SU-DHL-6 (cell line): ENCODE measurements at regions not wholly inside any gene's neighbourhood (a gene's known extent, or its start where the extent isn't known, plus 50 kb on each side); places are given as distances from the start of the nearest gene placed in this dataset.

Experiments used
- H2AFZ ChIP-seq: fragments of 200-600 bp; sonication (generic); 2 replicates; pipeline ENCODE4 v1.6.1; 2014; ENCODE audit warnings: low read depth, mild to moderate bottlenecking, moderate library complexity, mixed read lengths, antibody characterized with exemption, low read length; ENCODE audit not compliant: severe bottlenecking
- H3F3A ChIP-seq: fragments of 200-600 bp; shearing (Covaris generic); 2 replicates; pipeline ENCODE4 v1.6.0; 2016; ENCODE audit warnings: antibody characterized with exemption, mild to moderate bottlenecking; ENCODE audit not compliant: insufficient read depth
- H3K27ac ChIP-seq: fragments of 200-600 bp; sonication (generic); 2 replicates; pipeline ENCODE4 v1.5.1; 2016; ENCODE audit warnings: low read depth, mild to moderate bottlenecking, low read length, moderate library complexity, mixed read lengths
- H3K27me3 ChIP-seq: fragments of 200-600 bp; sonication (generic), shearing (Covaris generic); 2 replicates; pipeline ENCODE4 v1.6.0; 2014; ENCODE audit warnings: mild to moderate bottlenecking, low read length
- H3K36me3 ChIP-seq: fragments of 200-600 bp; sonication (generic); 2 replicates; pipeline ENCODE4 v1.6.1; 2014; ENCODE audit warnings: mild to moderate bottlenecking, low read length, mixed read lengths
- H3K4me2 ChIP-seq: fragments of 300-600, 200-600 bp; shearing (Covaris generic), sonication (generic); 2 replicates; pipeline ENCODE4 v1.6.0; 2014; ENCODE audit warnings: low read length, low read depth, mild to moderate bottlenecking; ENCODE audit not compliant: poor library complexity, severe bottlenecking
- H3K4me3 ChIP-seq: fragments of 200-600 bp; sonication (generic); 2 replicates; pipeline ENCODE4 v1.5.1; 2014; ENCODE audit warnings: antibody characterized with exemption, low read length, mild to moderate bottlenecking, mixed read lengths; ENCODE audit not compliant: insufficient read depth, poor library complexity, severe bottlenecking
- H3K79me2 ChIP-seq: fragments of 200-600 bp; sonication (generic); 2 replicates; pipeline ENCODE4 v1.6.1; 2014; ENCODE audit warnings: mild to moderate bottlenecking, low read length, moderate library complexity; ENCODE audit not compliant: insufficient read depth
- H3K9ac ChIP-seq: fragments of 200-600 bp; sonication (generic); 2 replicates; pipeline ENCODE4 v1.7.0; 2014; ENCODE audit warnings: mild to moderate bottlenecking, low read length
- H3K9me2 ChIP-seq: fragments of 200-600 bp; sonication (generic); replicated peaks from 2 replicates; pipeline ENCODE4 v1.6.1; 2014; ENCODE audit warnings: low read length; ENCODE audit not compliant: insufficient read depth
- H3K9me3 ChIP-seq: fragments of 200-600 bp; sonication (generic); 2 replicates; pipeline ENCODE4 v1.6.1; 2014; ENCODE audit warnings: low read length, mixed read lengths; ENCODE audit not compliant: insufficient read depth
- H4K20me1 ChIP-seq: fragments of 200-600 bp; sonication (generic); 2 replicates; pipeline ENCODE4 v1.6.1; 2014; ENCODE audit warnings: low read depth, mild to moderate bottlenecking, antibody characterized with exemption, low read length, moderate library complexity, mixed read lengths
- CTCF ChIP-seq: fragments of 200-600 bp; sonication (generic); IDR thresholded peaks from one replicate; pipeline ENCODE4 v1.5.1; 2017; ENCODE audit warnings: antibody characterized with exemption, mild to moderate bottlenecking, low read length, moderate library complexity; ENCODE audit not compliant: insufficient read depth, poor library complexity, severe bottlenecking
- EZH2phosphoT487 ChIP-seq: fragments of 200-600 bp; sonication (generic), shearing (Covaris generic); conservative IDR thresholded peaks from 2 replicates; pipeline ENCODE4 v1.6.1; 2018; ENCODE audit warnings: mild to moderate bottlenecking, antibody characterized with exemption, low read length, moderate library complexity, mixed read lengths

- H3K27ac ChIP-seq, result no peak overlapping the region
- no peaks in the 10 kb centered on the region for H4K20me1 ChIP-seq
- no peak overlapping the region for H2AFZ ChIP-seq
- H3K9me2 ChIP-seq, result no peaks in the 10 kb centered on the region
- TF ChIP-seq CTCF (no peak), EZH2phosphoT487 (no peak)
- H3K36me3 ChIP-seq, result no peaks in the 10 kb centered on the region
- H3K9ac ChIP-seq, result no peak overlapping the region
- no peaks in the 10 kb centered on the region for H3K79me2 ChIP-seq
- H3K4me2 ChIP-seq, result no peak overlapping the region
- no peaks in the 10 kb centered on the region for H3K9me3 ChIP-seq
- H3K4me3 ChIP-seq, result no peak overlapping the region
- H3K27me3 ChIP-seq, result no peaks in the 10 kb centered on the region
- no peaks in the 10 kb centered on the region for H3F3A ChIP-seq
These were observed 569.6 kb downstream of the ZNF674 start for GRCh38 chrX:45975633-45976032.

GRCh38 chrX:45972636-45973035 is 572.6 kb downstream of the ZNF674 start:
- no peak overlapping the region for H3K27ac ChIP-seq
- no peaks in the 10 kb centered on the region for H3K9me3 ChIP-seq
- no peak overlapping the region for H3K4me3 ChIP-seq
- no peaks in the 10 kb centered on the region for H3K27me3 ChIP-seq
- no peaks in the 10 kb centered on the region for H3K36me3 ChIP-seq
- no peak overlapping the region for H3K4me2 ChIP-seq
- H4K20me1 ChIP-seq, result no peaks in the 10 kb centered on the region
- TF ChIP-seq CTCF (no peak), EZH2phosphoT487 (no peak)
- no peak overlapping the region for H3K9ac ChIP-seq
- no peaks in the 10 kb centered on the region for H3F3A ChIP-seq
- H3K9me2 ChIP-seq, result no peaks in the 10 kb centered on the region
- no peak overlapping the region for H2AFZ ChIP-seq
- no peaks in the 10 kb centered on the region for H3K79me2 ChIP-seq

GRCh38 chrX:45959567-45959966 is 585.7 kb downstream of the ZNF674 start:
- H3K4me2 ChIP-seq, result no peak overlapping the region
- H3K4me3 ChIP-seq, result no peak overlapping the region
- TF ChIP-seq EZH2phosphoT487 (no peak), CTCF (no peak)

More at GRCh38 chrX:45959567-45959966, 585.7 kb downstream of the ZNF674 start:
- H4K20me1 ChIP-seq, result no peaks in the 10 kb centered on the region
- no peaks in the 10 kb centered on the region for H3K79me2 ChIP-seq
- H3K27me3 ChIP-seq, result no peaks in the 10 kb centered on the region
- no peak overlapping the region for H2AFZ ChIP-seq
- H3K9ac ChIP-seq, result no peak overlapping the region
- H3K9me2 ChIP-seq, result no peaks in the 10 kb centered on the region
- H3K9me3 ChIP-seq, result no peaks in the 10 kb centered on the region
- H3K27ac ChIP-seq, result no peak overlapping the region
- no peaks in the 10 kb centered on the region for H3K36me3 ChIP-seq
- no peaks in the 10 kb centered on the region for H3F3A ChIP-seq
